ENCODE measurements at regions not wholly inside any gene's neighbourhood (a gene's known extent, or its start where the extent isn't known, plus 50 kb on each side); places are given as distances from the start of the nearest gene placed in this dataset.

DNA sequence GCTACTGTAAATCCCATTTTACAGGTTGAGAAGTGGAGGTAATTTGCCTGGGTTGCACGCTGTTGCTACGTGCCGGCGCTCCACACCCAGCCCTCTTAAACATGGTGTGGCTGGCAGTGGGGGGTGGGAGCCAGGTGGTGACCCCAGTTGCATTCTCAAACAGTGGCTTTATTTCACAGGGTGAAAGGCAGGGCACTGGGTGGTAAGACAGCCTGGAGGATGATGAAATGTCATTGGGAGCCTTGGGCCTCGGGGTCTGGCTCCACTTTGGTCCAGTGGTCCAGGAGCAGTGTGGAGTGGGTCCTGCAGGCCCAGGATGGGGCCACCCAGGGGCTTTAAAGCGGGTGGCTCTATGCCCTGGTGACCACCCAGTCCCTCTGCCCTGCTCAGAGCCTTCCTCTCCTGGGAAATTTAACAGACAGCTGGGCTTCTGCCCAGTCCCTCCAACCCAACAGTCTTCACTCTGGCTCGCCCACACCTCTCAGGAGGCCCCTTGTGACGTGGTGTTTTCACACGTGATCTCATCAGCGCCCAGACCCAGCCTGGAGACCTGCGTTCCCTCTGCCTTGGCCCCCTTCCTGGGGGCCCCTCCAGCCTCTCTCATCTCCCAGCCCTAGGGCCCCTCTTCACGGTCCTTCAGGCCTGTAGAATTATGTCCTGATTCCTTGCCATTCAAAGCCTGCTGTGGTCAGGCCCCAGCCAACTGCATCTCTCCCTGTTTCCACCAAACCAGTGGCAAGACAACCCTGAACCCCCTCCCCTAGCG, 92.5 kb downstream of the INHBB start:
- DNase-seq (no peak), ATAC-seq (ENCODE audit: poor library complexity) (no peak)
- intact Hi-C loops (cut with DNase I) = no loop called here

DNA sequence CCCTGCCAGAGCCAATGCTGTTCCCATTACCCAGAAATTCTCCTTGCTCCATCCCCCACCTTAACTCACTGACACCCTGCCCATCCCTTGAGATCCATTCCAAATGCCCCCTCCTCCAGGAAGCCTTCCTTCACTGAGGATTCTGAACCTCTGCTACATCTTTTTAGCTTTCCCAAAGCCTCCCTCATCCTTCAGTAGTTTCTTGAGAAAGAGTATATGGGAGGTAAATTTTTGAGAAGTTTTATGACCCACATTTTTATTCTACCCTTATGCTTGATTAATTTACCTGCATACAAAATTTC, 93.1 kb downstream of the INHBB start:
- DNase-seq (no peak), ATAC-seq (ENCODE audit: poor library complexity) (no peak)
- intact Hi-C loops (cut with DNase I) = no loop called here

DNA sequence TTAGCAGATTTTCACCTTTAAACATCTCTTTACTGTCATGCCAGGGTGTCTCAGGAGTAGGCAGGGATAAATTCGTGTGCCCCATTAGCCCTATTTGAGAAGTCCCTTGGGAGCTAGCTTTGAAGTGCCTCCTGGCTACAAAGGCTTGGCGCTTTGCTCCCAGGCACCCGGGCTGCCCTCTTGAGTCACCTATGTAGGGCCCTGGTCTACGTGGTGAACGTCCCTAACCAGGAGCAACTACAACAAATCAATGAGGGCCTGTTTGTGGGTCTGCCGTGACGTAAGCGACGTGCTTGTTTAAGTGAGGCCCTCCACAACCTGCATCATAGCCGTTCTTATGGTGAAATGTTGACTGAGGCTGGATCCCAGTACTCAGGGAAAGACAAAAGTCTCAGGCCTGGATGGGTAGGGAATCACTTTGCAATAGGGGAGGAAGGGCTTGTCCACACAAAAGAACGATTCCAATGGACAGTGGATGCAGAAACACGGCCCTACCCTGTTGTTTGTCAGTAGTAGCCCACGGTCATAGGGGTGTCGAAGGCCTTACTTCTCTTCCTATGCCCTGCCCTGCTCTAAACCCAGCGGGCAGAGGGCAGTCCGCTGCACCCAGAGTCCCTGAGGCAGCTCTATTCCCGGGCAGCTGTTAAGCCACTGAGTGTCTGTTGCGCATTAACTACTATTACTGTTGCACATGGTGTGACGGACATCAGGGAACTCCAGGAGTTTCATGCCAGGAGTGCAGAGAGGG, 93.9 kb downstream of the INHBB start:
- intact Hi-C loops (cut with DNase I) = loop anchor here (10.0 kb wide), 1 partner anchor 135 kb away; no protein-coding TSS in a partner anchor
- ATAC-seq (ENCODE audit: poor library complexity) (no peak), DNase-seq (no peak)

DNA sequence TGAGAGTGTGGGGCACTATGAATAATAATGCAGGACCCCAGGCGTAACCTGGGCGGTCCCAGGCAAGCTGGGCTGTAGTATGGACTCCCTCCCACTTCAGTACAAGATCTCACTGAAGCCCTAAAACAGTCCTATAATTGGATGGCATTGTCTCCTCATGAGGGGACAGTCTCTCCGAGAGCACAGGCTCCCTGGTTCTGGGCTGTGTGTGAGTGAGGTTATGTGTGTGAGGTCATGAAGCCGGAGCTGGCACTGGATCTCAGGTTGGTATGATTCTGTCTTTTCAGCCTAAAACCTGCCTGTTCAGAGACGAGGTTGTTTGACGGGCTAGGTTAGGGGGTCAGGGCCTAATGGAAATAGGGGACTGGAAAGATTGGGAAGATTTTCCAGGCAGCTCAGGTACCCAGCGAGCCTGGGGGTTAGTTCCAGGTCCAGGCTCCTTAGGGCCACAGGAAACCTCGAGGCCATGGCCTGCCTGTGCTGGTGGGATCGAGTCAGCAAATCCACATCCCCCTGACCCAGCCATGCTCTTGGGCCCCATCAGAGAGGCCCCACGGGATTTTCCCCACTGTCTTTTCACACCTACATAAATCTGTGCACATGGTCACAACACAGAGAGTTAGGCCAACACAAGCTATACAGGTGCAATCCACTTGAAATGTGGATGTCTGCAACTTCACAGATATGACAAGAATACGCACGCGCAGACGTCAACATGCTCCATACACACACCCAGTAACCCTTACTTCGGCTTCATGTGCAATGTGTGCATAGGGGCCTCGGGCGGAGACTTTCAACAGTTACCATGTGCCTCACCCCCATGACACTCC, 94.8 kb downstream of the INHBB start:
- intact Hi-C loops (cut with DNase I) = loop anchor here (10.0 kb wide), 1 partner anchor 134 kb away; no protein-coding TSS in a partner anchor
- ATAC-seq (ENCODE audit: poor library complexity) (no peak), DNase-seq (no peak)

GRCh38 chr2:120441351-120441700, 95.4 kb downstream of the INHBB start:
- DNase-seq (no peak), ATAC-seq (ENCODE audit: poor library complexity) (no peak)
- intact Hi-C loops (cut with DNase I) = loop anchor here (10.0 kb wide), 1 partner anchor 133 kb away; no protein-coding TSS in a partner anchor

- intact Hi-C loops (cut with DNase I) = loop anchor here (10.0 kb wide), 1 partner anchor 133 kb away; no protein-coding TSS in a partner anchor
- DNase-seq (peak; percentile 59), ATAC-seq (ENCODE audit: poor library complexity) (peak; percentile 78)
Observed at GRCh38 chr2:120441744-120442471, 96.0 kb downstream of the INHBB start.

DNA sequence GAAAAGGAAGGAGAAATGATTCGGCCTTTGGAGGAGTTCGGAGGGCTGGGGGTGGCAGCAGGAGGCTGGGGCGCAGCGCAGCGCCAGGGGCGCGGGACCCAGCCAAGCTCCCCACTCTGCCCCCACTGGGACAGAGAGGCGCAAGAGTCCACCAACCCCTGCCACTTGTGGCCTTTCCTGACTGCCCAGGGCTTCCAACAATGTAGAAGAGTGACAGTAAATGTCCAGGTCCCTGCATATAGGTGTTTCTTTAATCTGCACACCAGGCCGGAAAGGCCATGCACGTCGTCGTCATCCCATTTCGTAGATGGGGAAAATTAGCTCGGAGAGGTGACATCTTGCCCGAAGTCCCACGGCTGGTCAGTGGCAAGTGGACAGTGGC, 96.6 kb downstream of the INHBB start:
- ATAC-seq (ENCODE audit: poor library complexity) = peak; percentile 26
- intact Hi-C loops (cut with DNase I) = loop anchor here (10.0 kb wide), 1 partner anchor 132 kb away; no protein-coding TSS in a partner anchor
- DNase-seq = no peak

DNA sequence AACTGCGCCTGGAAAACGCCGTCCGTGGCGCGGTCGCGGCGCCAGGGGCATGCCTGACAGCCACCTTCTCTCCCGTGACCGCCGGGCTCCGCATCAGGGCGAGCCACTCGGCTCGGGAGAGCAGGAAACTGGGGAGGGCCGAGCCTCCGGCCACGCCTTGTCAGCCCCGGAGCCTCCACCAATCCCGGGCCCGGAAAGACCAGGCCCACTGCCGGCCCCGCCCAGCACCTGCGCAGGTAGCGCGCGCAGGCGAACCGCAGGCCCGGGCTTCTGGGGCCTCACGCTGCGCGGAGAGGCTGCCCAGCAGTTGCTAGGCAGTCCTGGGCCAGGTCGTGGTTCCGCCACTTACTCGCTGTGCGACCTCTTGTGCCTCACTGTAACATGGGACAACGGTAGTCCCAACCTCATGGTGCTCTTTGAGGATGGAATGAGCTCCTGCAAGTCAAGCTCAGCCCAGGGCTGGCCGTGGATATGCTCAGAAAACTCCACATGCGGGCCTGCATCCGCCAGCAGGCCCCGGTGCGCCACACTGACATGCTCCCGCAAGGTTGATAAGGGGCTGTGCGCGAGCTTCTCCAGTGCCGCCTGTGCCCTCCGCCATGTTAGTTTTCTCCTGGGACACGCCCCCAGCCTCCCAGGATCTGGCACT, 97.1 kb downstream of the INHBB start:
- intact Hi-C loops (cut with DNase I) = loop anchor here (10.0 kb wide), 1 partner anchor 132 kb away; no protein-coding TSS in a partner anchor
- ATAC-seq (ENCODE audit: poor library complexity) (peak; percentile 90), DNase-seq (peak; percentile 60)

- intact Hi-C loops (cut with DNase I) = loop anchor here (10.0 kb wide), 1 partner anchor 131 kb away; no protein-coding TSS in a partner anchor
- ATAC-seq (ENCODE audit: poor library complexity) (no peak), DNase-seq (no peak)
Observed at GRCh38 chr2:120443946-120444345, 98.0 kb downstream of the INHBB start.

DNA sequence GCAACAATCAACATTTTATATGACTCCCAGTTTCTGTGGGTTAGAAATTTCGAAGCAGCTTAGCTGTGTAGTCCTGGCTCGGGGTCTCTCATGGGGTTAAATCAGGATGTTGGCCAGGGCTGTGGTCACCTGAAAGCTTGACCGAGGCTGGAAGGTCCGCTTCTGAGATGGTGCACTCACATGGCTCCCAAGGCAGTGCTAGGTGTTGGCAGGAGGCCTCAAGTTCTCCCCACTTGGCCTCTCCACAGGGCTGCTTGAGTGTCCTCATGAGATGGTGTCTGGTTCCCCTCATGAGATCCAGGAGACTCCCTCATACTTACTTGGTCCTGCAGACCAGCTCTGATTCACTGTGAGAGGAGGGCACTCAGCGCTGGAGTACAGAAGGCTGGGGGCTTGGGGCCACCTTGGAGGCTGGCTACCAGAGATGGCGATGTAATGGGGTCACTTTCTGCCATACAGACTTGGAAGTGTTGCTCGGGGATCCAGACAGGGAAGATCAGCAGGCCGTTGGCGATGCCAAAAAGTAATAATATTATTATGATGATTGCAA, 98.8 kb downstream of the INHBB start:
- intact Hi-C loops (cut with DNase I) = loop anchor here (10.0 kb wide), 1 partner anchor 130 kb away; no protein-coding TSS in a partner anchor
- DNase-seq = no peak
- ATAC-seq (ENCODE audit: poor library complexity) = no peak

DNA sequence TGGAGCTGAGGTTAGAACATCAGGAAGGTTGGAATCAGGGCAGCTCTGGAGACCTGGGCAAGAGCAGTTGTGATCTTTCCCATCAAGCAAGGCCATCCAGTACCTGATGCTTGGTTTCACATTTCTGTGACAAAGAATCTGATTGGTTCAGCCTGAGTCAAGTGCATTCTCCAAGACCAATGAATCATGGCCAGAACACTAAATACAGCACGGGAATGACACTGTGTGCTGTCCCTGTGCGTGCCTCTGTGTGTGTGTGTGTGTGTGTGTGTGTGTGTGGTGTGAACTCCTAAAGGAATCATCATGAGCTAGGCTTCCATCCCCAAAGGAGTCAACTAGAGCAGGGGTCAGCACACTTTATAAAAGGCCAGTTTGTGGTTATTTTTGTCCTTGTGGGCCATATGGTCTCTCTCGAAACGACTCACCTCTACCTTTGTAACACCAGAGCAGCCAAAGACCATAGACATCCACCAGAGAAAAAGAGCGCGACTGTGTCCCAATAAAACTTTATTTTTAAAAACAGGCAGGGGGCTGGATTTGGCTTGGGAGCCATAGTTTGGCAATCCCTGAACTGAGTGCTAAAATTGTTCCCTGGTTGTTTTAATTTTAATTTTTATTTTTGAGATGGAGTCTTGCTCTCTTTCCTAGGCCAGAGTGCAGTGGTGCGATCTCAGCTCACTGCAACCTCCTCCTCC, 99.7 kb downstream of the INHBB start:
- no peak for DNase-seq
- intact Hi-C loops (cut with DNase I) = loop anchor here (10.0 kb wide), 1 partner anchor 129 kb away; no protein-coding TSS in a partner anchor
- ATAC-seq (ENCODE audit: poor library complexity) = no peak

GRCh38 chr2:120446236-120447126, 100.5 kb downstream of the INHBB start:
- intact Hi-C loops (cut with DNase I) = loop anchor here (10.0 kb wide), 1 partner anchor 128 kb away; no protein-coding TSS in a partner anchor
- DNase-seq (no peak), ATAC-seq (ENCODE audit: poor library complexity) (no peak)

GRCh38 chr2:120447127-120447785, 101.3 kb downstream of the INHBB start:
- intact Hi-C loops (cut with DNase I) = loop anchor here (10.0 kb wide), 1 partner anchor 128 kb away; no protein-coding TSS in a partner anchor

DNA sequence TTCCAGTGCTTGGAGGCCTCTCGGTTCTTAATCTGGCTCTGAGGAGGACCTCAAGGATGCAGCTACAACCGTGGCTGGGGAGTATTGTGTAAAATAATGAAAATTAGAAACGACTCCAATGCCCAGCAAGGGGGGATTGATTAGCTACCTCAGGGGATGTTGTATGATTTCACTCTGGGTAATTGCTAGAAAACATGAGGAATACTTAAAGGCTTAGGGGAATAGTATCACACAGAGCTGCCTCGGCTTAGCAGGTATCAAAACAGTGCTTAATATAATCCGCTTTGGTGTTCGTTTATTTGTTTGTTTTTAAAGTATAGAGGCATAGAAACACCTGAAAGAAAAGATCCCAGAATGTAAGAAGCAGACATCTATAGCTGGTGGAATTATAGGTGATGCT, 102.5 kb downstream of the INHBB start:
- DNase-seq = no peak
- ATAC-seq (ENCODE audit: poor library complexity) = no peak
- intact Hi-C loops (cut with DNase I) = loop anchor here (10.0 kb wide), 1 partner anchor 126 kb away; no protein-coding TSS in a partner anchor

More at GRCh38 chr2:120447127-120447785, 101.3 kb downstream of the INHBB start:
- ATAC-seq (ENCODE audit: poor library complexity) (no peak), DNase-seq (no peak)

Data from Right ventricle myocardium superior (tissue), 1 donor.